ENCODE measurements at regions not wholly inside any gene's neighbourhood (a gene's known extent, or its start where the extent isn't known, plus 50 kb on each side); places are given as distances from the start of the nearest gene placed in this dataset.

GRCh38 chr5:135105105-135105484, 71.1 kb upstream of the PITX1 start:
- no peak for DNase-seq
- intact Hi-C loops (cut with DNase I; ENCODE audit: low total_unique reads) = no loop called here
- no peaks in the 10 kb centered on the region for H3K36me3 ChIP-seq (ENCODE audit: low read depth, missing control alignments)
- H3K4me3 ChIP-seq = no peak overlapping the region
- TF ChIP-seq CTCF (IDR thresholded peaks at IDR 0.05) (no peak), POLR2A (IDR thresholded peaks at IDR 0.05) (no peak)
- H3K27ac ChIP-seq = no peak overlapping the region
- H3K9me3 ChIP-seq = no peaks in the 10 kb centered on the region
- 83 to 95% methylated on average over 3 of the region's 3 CpGs for WGBS, 2 donors
- H3K27me3 ChIP-seq = no peaks in the 10 kb centered on the region
- peaks cover under 1% of the 10 kb centered on the region for H3K4me1 ChIP-seq

- no peaks in the 10 kb centered on the region for H3K27me3 ChIP-seq
- H3K4me1 ChIP-seq = peaks cover 10% of the 10 kb centered on the region
- no peak for TF ChIP-seq POLR2A (IDR thresholded peaks at IDR 0.05)
- TF ChIP-seq CTCF (IDR thresholded peaks at IDR 0.05) = no peak
- DNase-seq = no peak
- no peaks in the 10 kb centered on the region for H3K36me3 ChIP-seq (ENCODE audit: low read depth, missing control alignments)
- 74 to 82% methylated on average over 7 of the region's 7 CpGs for WGBS, 2 donors
- no peaks in the 10 kb centered on the region for H3K9me3 ChIP-seq
- H3K4me3 ChIP-seq = no peak overlapping the region
- intact Hi-C loops (cut with DNase I; ENCODE audit: low total_unique reads) = no loop called here
- no peak overlapping the region for H3K27ac ChIP-seq
Measured at GRCh38 chr5:135103575-135103853, 69.5 kb upstream of the PITX1 start.

GRCh38 chr5:135102716-135103574, 68.9 kb upstream of the PITX1 start:
- Histone ChIP-seq H3K4me1 (peaks cover 11% of the 10 kb centered on the region), H3K9me3 (no peaks in the 10 kb centered on the region), H3K36me3 (ENCODE audit: low read depth, missing control alignments) (no peaks in the 10 kb centered on the region), H3K4me3 (no peak overlapping the region), H3K27me3 (no peaks in the 10 kb centered on the region), H3K27ac (no peak overlapping the region)
- WGBS, 2 donors = 64 to 74% methylated on average over 7 of the region's 7 CpGs
- intact Hi-C loops (cut with DNase I; ENCODE audit: low total_unique reads) = no loop called here
- DNase-seq = no peak
- no peak for TF ChIP-seq POLR2A (IDR thresholded peaks at IDR 0.05)
- TF ChIP-seq CTCF (IDR thresholded peaks at IDR 0.05) = no peak

- Histone ChIP-seq H3K4me3 (no peak overlapping the region), H3K27me3 (no peaks in the 10 kb centered on the region), H3K36me3 (ENCODE audit: low read depth, missing control alignments) (no peaks in the 10 kb centered on the region), H3K27ac (no peak overlapping the region), H3K9me3 (no peaks in the 10 kb centered on the region), H3K4me1 (peaks cover 11% of the 10 kb centered on the region)
- DNase-seq = no peak
- no peak for TF ChIP-seq CTCF (IDR thresholded peaks at IDR 0.05)
- no peak for TF ChIP-seq POLR2A (IDR thresholded peaks at IDR 0.05)
- intact Hi-C loops (cut with DNase I; ENCODE audit: low total_unique reads) = no loop called here
- 82 to 85% methylated on average over 6 of the region's 6 CpGs for WGBS, 2 donors
Measured at GRCh38 chr5:135100431-135100830, 66.4 kb upstream of the PITX1 start.

GRCh38 chr5:135100011-135100410, 66.0 kb upstream of the PITX1 start:
- H3K27me3 ChIP-seq = no peaks in the 10 kb centered on the region
- H3K4me3 ChIP-seq = no peak overlapping the region
- no peaks in the 10 kb centered on the region for H3K36me3 ChIP-seq (ENCODE audit: low read depth, missing control alignments)
- no peak overlapping the region for H3K27ac ChIP-seq
- WGBS, 2 donors = 83% methylated on average over 2 to 3 of the region's 3 CpGs
- no peak for DNase-seq
- no peaks in the 10 kb centered on the region for H3K9me3 ChIP-seq
- peaks cover 11% of the 10 kb centered on the region for H3K4me1 ChIP-seq
- intact Hi-C loops (cut with DNase I; ENCODE audit: low total_unique reads) = no loop called here
- no peak for TF ChIP-seq CTCF (IDR thresholded peaks at IDR 0.05)
- no peak for TF ChIP-seq POLR2A (IDR thresholded peaks at IDR 0.05)

Measured in testis (tissue), 2 donors.